IMR-90 (cell line): ENCODE measurements at regions not wholly inside any gene's neighbourhood (a gene's known extent, or its start where the extent isn't known, plus 50 kb on each side); places are given as distances from the start of the nearest gene placed in this dataset.

Source experiments
- CEBPB ChIP-seq: IDR thresholded peaks from 2 replicates; pipeline ENCODE4 v1.6.1; 2012; ENCODE audit warnings: low read depth, low read length, improper control_type of control experiment
- CTCF ChIP-seq: conservative IDR thresholded peaks from 2 replicates; pipeline ENCODE4 v1.5.1; 2012; ENCODE audit warnings: mild to moderate bottlenecking, low read depth, low read length, improper control_type of control experiment
- ELK1 ChIP-seq: fragments of 150-350 bp; IDR thresholded peaks from 2 replicates; pipeline ENCODE4 v1.6.1; 2016; ENCODE audit warnings: low read depth, mild to moderate bottlenecking, low read length, moderate library complexity, borderline replicate concordance
- MAFK ChIP-seq: IDR thresholded peaks from 2 replicates; pipeline ENCODE4 v1.6.1; 2012; ENCODE audit warnings: low read depth, low read length, improper control_type of control experiment
- MAZ ChIP-seq: IDR thresholded peaks from 2 replicates; pipeline ENCODE4 v1.6.1; 2012; ENCODE audit warnings: low read depth, mild to moderate bottlenecking, low read length, improper control_type of control experiment, moderate library complexity, borderline replicate concordance
- MXI1 ChIP-seq: IDR thresholded peaks from 2 replicates; pipeline ENCODE4 v1.6.1; 2012; ENCODE audit warnings: low read depth, mild to moderate bottlenecking, low read length, moderate library complexity, borderline replicate concordance
- POLR2A ChIP-seq: IDR thresholded peaks from 2 replicates; pipeline ENCODE4 v1.6.1; 2012; ENCODE audit warnings: mild to moderate bottlenecking, low read depth, low read length
- RCOR1 ChIP-seq: IDR thresholded peaks from 2 replicates; pipeline ENCODE4 v1.6.1; 2012; ENCODE audit warnings: mild to moderate bottlenecking, low read length, improper control_type of control experiment; ENCODE audit not compliant: insufficient replicate concordance
- SMC3 ChIP-seq: fragments of 150-350 bp; IDR thresholded peaks from 2 replicates; pipeline ENCODE4 v1.6.1; 2016; ENCODE audit warnings: low read depth, mild to moderate bottlenecking, antibody characterized with exemption, low read length, moderate library complexity

- TF ChIP-seq POLR2A (no peak), MXI1 (no peak), MAZ (no peak), CTCF (no peak), MAFK (no peak), CEBPB (no peak), SMC3 (no peak), RCOR1 (no peak), ELK1 (no peak)
These were observed 266.7 kb downstream of the ZNF536 start for GRCh38 chr19:30638889-30639288.
